GM19395 (cell line): ENCODE measurements at regions not wholly inside any gene's neighbourhood (a gene's known extent, or its start where the extent isn't known, plus 50 kb on each side); places are given as distances from the start of the nearest gene placed in this dataset.

Experiments used
- ATAC-seq: cut with Tn5 transposase; IDR thresholded peaks from one replicate; pipeline ENCODE4 v1.9.1; 2021; ENCODE audit warnings: mild to moderate bottlenecking, moderate library complexity; ENCODE audit not compliant: unreplicated experiment

DNA sequence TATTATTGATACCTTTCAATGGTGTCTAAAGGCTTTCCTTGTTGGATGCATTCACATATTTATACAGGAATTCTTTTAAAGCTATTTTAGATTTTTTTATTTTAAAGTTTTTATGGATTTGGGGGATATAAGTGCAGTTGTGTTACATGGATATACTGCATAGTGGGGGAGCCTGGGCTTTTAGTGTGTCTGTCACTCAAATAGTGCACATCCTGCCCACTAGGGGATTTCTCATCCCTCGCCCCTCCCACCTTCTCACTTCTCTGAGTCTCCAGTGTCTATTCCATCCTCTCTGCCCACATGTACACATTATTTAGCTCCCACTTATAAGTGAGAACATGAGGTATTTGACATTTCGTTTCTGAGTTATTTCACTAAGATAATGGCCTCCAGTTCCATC, 154.0 kb upstream of the MKI67 start:
- ATAC-seq, result no peak

DNA sequence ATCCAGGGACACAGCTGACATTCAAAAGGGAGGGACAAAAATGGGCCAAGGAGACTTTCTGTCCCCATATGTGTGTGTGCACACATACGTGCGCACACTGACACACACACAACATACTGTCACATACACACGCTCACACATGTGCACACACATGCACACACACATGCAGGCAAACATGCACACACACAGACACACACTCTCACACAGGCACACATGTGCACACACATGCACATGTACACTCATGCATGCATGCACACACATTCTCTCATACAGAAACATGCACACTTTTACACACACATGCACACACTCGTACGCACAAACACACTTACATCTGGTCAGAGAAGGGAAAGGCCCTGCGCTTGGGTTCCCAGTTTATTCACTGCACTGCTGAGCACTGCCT, 155.1 kb upstream of the MKI67 start:
- no peak for ATAC-seq

DNA sequence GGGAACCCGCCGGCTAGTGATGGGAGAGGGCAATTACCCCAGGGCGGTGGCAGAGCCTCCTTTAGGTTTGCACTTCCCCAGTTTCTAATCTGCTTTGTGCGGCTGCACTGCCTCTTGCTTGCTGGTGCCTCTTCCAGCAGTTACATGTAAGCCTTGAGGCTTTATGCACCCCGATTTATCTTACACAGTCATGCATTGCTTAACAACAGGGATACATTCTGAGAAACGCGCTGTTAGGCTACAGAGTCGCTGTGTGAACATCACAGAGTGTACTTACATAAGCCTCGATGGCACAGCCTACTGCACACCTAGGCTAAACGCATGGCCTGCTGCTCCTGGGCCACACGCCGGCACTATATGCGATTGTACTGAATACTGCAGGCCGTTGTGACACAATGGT, 155.6 kb upstream of the MKI67 start:
- ATAC-seq, result no peak

DNA sequence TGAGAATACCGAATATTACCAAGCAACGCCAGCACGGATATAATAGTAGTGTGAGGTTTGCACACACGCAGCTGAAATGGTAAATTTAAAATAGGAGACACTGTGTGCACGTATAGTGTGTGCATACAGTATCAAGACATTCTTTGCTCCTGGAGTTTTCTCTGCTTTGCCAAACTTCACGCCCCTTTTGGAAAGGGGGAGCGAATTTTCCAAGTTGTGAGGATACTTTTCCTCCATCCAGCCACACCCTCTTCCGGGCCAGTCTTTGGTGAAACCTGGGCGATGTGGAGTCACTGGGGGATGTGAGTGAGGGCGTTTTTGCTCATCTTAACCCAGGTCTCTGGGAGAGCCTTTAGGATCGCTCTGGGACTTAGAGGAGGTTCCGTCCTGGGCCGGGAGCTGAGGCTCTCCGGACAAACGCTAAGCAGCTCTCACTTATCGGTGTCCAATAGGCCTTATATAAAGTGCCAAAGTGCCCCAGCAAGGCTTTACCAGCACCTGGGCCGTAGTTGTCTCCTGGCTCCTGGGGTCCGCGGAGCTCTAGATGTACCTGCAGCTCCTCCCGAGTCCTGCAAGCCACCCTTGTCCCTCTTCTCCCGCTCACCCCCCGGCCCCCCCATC, 160.0 kb upstream of the MKI67 start:
- no peak for ATAC-seq

DNA sequence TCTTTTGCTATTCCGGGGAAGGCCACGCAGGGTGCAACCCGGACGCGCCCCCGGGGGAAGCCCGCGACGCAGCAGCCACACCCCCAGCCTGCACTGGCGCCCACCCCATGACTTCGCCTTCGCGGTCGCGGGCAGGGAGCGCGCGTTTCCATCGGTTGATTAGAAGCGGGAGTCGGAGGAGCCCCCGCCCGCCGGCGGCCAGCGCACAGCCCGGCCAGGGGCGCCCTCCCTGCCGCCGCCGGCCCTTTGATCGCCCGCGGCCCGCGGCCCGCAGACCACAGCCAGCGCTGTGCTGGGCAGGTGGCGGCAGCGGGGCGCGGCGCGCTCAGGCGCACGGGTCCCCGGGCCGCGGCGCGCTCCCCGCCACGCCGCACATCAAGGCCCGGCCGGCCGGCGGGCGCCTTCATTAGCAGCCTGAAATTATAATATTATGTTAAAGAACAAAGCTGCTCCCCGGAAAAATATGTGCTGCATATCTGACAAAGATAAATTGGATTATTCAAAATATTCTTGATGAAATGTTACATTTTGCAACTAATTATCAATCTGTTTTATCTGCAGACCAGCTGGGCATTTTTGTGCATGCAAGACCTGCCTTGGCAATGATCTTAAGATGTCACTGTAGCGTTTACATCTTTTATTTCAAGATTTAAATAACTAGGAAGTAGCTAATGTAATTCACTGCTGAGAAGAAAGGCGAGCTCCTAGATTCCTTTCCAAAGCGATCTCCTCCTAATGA, 160.7 kb upstream of the MKI67 start:
- no peak for ATAC-seq

DNA sequence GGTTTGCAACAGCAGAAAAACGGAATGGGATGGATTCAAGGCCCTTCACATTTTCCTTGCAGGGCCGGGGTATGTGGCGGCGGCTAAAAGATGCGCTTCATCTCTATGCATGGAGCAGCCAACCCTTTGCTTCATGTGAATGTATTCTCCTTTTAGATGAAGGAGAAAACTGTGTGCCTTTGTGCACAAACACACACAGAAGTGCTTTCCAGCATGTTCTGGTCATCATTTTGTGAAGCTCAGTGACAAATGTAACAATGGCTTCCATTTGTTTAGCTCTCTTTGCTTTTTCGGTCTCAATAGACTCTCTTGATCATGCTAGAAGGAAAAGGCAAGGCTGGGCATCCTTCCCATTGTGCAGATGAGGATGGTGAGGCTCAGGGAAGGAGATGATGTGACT, 161.7 kb upstream of the MKI67 start:
- no peak for ATAC-seq

DNA sequence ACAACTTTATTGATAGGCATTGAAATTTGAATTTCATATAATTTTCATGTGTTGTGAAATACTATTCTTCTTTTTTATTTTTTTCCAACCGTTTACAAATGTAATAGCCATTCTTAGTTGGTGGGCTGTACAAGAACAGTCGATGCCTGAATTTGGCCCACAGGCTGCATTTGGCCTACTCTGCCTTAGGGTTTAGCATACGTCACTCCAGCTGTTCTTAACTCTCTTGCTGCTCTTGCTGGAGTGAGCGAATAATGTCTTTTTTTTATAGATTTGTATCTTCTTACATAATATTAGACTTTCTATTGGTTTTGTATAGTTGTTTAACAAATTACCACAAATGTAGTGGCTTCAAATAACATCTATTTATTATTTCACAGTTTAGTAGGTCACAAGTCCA, 163.4 kb upstream of the MKI67 start:
- ATAC-seq, result no peak

DNA sequence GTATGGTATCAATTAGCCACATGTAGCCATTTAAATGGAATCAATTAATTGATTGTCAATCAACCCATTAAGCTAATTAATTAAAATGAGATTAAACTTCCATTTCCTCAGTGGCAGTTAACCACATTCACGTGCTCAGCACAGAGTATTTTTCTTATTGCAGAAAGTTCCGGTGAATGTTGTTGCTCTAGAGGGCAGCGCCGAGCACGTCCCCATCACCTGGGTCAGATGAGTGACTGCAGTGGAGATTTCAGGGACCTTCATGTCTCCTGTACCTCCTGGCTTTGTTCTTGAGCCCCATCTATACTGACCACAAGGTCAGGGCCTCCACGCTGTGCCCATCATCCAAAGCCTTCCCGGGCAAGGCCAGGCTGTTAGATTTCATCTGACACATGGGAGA, 168.8 kb upstream of the MKI67 start:
- no peak for ATAC-seq

DNA sequence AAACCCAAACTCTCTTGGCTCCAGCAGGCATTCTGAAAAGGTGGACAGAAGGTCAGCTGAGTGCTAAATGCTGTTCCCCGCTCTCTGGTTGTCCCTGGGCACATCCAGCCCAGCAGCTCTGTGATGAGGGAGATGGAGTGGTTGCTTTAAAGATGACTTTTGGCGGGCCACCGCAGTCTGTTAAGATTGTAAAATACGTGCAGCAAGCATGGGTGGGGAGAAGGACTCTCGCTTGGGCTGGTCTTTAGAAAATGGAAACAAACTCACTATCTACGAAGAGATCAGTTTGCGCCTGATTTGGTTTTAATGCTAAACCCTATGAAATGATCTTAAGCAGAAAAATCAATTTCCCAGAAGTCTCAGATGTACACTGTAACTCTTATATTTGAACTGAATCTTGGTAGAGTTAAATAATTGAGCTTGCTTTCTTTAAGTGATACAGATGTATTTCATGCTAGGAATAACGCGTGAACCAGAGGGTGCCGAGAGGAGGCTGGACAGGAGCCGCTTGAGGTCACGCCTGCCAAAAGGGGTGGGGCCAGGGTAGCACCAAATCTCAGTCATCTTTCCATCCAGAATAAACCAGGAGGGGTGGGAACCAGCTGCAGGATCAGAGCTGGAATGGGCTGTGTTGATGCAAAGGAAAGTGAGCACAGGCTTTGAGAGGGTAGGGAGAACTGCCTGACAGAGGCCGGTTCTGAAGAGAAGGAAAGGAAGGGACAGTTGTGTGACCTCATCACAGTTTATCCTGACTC, 170.2 kb upstream of the MKI67 start:
- ATAC-seq, result no peak

DNA sequence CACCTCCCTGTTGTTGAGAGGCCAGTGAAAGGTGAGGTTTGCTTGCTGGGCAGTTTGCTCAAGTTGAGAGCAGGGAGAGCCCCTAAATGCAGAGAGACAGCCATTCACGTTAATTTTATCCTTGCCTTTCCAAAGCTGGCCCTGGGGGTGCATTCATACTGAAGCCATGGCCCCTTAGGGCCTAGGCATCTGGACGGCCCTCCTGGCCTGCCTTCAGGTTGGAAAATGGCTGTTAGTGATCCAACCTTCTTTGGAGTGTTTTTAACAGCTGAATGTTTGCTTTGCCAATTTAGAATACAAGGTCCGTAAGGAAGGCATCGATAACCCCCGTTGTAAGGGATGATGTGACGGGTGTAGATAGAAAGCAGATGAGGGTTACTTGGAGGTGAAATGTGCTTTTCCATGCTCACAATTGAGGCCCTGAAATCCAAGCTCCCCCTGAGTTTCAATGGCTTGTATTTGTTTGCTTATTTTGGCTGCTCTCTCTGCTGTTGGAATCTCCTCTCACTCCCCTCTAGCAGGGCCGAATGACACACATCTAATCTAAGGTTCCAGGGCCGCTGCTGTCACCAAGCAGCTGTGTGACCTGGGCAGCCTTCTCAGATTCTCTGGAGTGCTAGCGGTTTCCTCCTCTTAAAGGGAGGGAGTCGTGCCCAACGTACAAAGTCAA, 171.6 kb upstream of the MKI67 start:
- ATAC-seq, result no peak

DNA sequence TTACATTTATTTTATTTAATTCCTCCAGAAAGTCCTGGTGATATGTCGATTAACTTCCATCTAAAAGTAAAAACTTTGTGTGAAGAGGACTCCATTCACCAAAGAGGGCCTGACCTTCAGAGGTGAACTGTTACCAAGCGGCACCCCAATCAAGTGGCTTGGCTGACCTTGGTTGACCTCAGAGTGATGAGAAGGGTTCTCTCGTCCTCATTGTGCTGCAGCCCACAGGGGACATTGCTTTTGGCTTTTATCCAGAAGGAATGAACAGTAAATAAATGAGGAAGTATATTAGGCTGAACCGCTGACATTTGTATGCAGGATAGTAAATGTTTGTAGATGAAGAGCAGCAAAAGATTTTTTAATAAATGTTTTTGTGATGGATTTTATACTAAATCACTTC, 172.4 kb upstream of the MKI67 start:
- ATAC-seq, result no peak

DNA sequence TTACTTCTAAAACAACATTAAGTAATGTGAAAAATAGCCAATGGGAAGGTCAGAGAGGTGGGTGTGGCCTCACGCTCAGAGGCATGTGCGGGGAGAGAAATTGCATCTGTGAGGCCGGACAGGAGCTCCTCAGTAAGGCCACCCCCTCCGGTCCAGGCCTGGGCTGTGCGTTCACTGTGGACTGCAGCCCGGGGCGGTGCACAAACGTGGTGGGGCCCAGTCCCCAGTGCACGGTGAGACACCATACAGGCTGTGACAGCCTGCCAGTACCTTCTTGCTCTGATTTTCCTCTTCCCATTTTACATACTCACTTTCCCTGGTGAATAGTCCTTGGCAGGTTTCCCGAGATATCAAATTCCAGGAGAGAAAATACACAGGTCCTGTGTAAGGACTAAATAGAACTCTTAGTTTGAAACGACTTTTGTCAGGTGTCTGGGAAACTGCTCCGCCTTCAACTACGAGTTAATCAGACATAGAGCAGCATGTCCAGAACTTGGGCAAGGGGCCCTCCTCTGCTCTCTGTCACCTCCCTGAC, 174.1 kb upstream of the MKI67 start:
- ATAC-seq, result no peak

DNA sequence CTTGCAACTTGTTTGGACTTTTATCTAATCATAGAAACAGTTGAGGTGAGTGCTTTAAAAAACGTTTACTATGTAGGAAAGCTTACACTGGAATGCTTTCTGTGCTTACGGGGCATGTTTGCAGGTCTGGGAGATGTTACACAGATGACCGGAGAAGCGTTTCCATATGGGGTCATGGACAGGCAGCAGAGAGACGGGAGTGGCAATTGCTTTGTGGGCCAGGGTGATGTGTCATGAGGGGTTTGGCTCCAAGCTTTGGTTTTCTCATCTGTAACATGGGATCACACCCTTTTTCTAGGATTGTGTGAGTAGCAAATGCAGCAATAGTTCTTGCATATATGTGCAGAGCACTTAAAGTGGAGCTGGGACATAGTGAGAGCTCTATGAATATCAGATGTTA, 174.8 kb upstream of the MKI67 start:
- no peak for ATAC-seq

DNA sequence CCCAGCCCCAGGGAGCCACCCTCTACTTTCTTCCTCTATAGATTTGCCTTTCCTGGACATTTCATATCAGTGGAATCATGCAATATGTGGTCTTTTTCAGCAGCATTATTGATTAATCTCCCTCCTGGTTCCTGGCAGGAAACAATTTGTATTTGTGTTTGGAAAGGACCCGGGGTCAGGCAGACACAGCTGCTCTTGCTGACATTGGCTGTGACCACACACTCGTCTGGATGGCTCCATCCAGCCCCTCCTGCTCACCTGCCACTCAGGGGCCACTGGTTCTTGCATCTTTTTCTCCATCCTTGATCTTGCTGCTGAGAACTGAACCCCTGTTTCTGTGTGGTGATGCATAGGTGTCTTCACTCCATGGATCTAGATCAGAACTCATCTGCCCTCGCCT, 176.6 kb upstream of the MKI67 start:
- ATAC-seq, result no peak

DNA sequence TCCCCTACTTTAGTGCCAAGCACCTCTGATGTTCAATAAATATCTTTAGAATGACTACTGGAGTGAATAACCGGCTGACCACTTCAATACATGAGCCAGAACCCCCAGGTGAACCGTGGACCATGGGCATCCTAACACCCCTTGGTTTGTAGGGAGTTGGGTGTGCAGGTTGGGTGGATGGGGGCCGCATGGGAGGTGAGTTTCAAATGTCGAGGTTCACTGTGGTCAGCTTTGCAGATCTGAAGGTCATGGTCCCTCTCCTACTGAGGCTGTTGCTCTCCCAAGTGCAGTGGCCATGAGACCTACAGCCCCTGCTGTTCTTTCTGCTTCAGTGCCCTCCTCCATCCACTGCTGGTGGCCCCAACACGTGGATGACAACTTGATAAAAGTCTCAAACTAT, 178.0 kb upstream of the MKI67 start:
- no peak for ATAC-seq

DNA sequence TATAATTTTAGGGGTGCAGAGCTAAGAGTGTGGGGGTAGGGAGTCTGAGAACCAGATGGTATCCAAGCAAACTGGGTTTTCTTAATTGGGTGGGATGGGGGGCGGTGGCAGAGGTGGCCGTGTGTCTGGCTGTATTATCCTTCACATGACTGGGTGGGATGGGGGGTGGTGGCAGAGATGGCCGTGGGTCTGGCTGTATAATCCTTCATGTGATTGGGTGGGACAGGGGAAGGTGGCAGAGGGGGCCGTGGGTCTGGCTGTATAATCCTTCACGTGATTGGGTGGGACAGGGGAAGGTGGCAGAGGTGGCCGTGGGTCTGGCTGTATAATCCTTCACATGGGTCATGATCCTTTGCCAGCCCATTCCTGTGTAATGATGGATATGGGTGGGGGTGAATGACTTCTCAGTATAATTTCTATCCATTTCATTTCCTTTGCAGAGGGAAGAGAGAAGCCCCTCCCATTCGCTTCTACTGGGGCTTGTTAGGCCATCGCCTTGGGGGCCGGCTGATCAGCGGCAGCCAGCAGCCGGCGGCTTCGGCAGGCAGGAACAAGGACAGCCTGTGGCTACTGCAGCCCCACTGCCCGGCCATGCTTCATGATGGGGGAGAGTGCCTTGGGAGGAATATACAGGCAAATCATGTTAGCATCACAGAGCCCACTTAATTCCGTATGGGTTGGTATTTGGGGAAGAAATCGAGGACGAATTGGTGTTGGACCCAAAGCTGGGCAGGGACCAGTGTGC, 179.6 kb upstream of the MKI67 start:
- no peak for ATAC-seq

DNA sequence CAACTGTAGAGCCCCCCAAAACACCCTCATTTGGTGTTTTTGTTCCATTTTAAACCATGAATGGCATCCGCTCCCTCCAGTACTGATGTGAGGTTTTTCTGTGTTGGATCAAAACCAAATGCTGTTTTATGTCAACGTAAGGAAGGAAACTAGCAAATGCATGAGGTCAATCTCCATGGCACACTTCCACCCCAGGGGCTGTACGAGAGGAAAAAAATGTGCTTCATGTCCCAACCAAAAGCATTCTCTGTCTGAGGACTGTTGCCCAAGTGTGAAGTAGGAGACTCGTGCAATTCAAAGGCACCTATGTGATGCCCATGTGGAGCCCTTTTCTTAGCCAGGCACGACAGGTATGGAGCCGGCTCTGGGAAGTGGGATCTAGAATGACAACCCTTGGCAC, 180.3 kb upstream of the MKI67 start:
- no peak for ATAC-seq

DNA sequence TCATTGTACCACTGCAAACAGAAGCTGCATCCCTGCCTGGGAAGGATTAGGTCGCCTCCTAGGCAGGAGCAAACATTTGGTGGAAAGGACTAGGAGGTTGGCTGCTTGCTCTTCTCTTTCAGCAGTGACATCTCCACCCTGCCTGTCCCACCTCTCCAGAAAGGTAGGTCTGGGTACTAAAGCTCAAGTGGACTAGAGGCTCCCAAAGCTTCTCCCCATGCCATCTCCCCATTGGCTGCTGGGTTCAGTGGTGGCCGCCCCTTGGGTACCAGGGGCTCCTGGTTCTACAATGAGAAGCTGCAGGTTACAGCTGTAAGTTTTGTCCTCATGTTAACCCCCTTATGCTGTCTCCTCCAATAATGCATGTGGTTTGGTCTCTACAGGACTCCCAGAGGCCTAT, 180.7 kb upstream of the MKI67 start:
- no peak for ATAC-seq

DNA sequence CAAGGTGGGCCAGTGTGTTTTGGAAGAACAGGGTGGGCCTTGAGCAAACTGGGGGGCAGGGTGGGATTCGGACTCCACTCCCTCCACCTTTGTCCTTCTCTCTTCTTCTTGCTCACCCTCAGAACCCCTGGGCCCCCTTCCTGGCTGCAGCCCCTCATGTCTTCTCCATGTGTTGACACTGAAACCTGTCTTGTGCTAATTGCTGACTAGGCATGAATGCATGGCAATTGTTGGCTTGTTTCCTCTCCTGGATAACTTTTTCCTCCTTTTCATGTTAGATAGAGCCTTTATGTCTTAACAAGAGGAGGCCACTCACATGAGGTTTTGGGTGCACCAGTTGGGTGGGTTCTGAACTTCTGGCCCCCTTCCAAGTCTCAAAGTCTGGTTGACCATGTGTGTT, 181.6 kb upstream of the MKI67 start:
- no peak for ATAC-seq

DNA sequence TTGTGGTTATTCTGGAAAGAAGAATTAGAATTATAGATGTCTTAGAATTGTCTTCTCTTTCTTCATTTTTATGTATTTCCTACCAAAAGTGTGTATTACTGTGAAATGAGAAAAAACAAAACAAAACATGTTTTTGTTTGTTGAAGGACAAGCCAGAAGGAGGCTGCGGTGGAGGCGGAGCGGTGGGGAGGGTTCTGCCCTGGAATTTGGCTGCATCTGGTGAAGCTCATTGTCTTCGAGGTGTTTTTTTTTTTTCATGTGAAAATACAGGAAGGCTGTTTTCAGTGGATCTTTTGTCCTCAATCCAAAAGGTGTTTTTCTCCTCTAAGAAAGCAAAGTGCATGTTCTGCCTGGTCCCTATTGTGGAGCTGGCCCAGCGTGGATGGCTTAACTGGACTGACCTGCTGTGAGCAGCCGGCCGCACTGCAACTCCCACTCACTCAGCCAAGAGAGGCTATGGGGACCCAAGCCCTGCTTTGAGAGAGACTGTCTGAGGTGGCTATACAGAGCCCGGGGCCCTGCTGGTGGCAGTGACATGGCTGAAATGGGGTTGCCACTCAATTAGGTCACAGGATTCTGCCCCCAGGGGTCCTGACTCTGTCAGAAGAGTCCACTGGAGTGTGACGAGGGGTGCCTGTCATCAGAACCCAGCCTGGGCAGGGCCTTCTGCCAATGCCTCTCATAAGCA, 184.9 kb upstream of the MKI67 start:
- ATAC-seq, result no peak
